Ectodermal cell (in vitro differentiated cells): ENCODE measurements at regions not wholly inside any gene's neighbourhood (a gene's known extent, or its start where the extent isn't known, plus 50 kb on each side); places are given as distances from the start of the nearest gene placed in this dataset.

Experiments used
- H3K27ac ChIP-seq: 2 replicates; pipeline ENCODE4 v1.7.0; 2013; ENCODE audit warnings: mild to moderate bottlenecking, low read depth, low read length; ENCODE audit not compliant: insufficient read depth, poor library complexity, severe bottlenecking
- H3K27me3 ChIP-seq: 2 replicates; pipeline ENCODE4 v1.7.0; 2013; ENCODE audit warnings: mild to moderate bottlenecking, low read length; ENCODE audit not compliant: insufficient read depth, control insufficient read depth, poor library complexity, severe bottlenecking
- H3K36me3 ChIP-seq: one replicate; pipeline ENCODE4 v1.7.0; 2013; ENCODE audit warnings: low read length; ENCODE audit not compliant: control insufficient read depth, insufficient read depth
- H3K4me1 ChIP-seq: one replicate; pipeline ENCODE4 v1.7.0; 2013; ENCODE audit warnings: low read length; ENCODE audit not compliant: control insufficient read depth, insufficient read depth
- H3K4me3 ChIP-seq: 2 replicates; pipeline ENCODE4 v1.7.0; 2013; ENCODE audit warnings: low read depth, low read length, control low read depth; ENCODE audit not compliant: insufficient read depth
- H3K9me3 ChIP-seq: 2 replicates; pipeline ENCODE4 v1.7.0; 2013; ENCODE audit warnings: mild to moderate bottlenecking, low read length, moderate library complexity; ENCODE audit not compliant: control insufficient read depth
- WGBS, 2 experiments: methylation state at CpG; one replicate each; pipeline ENCODE4 v1.1.7; 2013; ENCODE audit warnings: missing lambda C conversion rate in 2 of 2; 5-methylcytosine and 5-hydroxymethylcytosine counted together

- Histone ChIP-seq H3K4me1 (no peaks in the 10 kb centered on the region), H3K27me3 (no peaks in the 10 kb centered on the region), H3K36me3 (no peaks in the 10 kb centered on the region), H3K27ac (no peak overlapping the region), H3K9me3 (no peaks in the 10 kb centered on the region), H3K4me3 (no peak overlapping the region)
- WGBS, 2 experiments, result 93 to 94% methylated on average over 7 of the region's 7 CpGs
Measured at GRCh38 chr2:12642332-12642731, 74.4 kb upstream of the TRIB2 start.

GRCh38 chr2:12642859-12643258 is 73.9 kb upstream of the TRIB2 start:
- Histone ChIP-seq H3K4me1 (no peaks in the 10 kb centered on the region), H3K27me3 (no peaks in the 10 kb centered on the region), H3K4me3 (no peak overlapping the region), H3K9me3 (no peaks in the 10 kb centered on the region), H3K36me3 (no peaks in the 10 kb centered on the region), H3K27ac (no peak overlapping the region)
- WGBS, 2 experiments, result 89 to 91% methylated on average over 5 of the region's 5 CpGs

DNA sequence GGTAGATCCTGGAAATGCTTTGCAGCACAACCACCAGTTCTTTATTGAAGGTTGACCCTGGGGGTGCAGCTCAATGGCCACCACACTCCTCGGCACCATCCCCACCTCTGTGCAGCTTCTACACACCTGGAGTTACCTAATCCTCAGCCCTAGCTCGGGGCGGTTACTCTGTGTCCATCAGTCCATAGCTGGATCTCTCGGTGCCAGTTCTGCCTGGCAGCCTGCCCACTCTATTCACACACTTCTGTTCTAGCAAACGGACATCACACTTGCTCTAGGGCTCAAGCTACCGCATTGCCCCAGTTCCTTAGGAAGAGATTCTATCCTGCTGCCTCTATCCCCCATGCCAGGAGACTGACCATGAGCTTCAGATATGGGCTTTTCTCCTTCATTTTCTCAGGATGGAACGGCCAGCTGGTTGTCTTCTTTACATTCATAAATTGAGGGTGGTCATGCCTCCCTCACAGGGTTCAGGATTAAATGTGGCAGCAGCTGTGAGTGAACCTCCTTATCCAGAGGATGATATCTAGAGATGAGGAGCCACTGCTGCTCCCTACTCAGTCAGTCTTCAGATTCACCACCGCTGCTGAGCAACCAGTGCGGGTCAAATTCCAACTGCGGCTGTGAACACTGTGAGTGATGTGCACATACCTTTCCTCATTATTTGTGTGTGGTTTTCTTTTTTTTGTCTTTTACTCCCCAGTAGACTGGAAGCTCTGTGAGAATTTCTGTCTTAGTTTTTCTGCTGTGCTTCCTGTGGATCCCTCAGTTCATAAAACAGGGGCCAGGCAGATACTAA is 66.9 kb upstream of the TRIB2 start:
- H3K36me3 ChIP-seq, result no peaks in the 10 kb centered on the region
- H3K27me3 ChIP-seq, result no peaks in the 10 kb centered on the region
- 83% methylated on average over 10 of the region's 10 CpGs for WGBS, 2 experiments
- H3K9me3 ChIP-seq, result no peaks in the 10 kb centered on the region
- H3K27ac ChIP-seq, result no peak overlapping the region
- no peaks in the 10 kb centered on the region for H3K4me1 ChIP-seq
- H3K4me3 ChIP-seq, result no peak overlapping the region

- Histone ChIP-seq H3K9me3 (no peaks in the 10 kb centered on the region), H3K36me3 (no peaks in the 10 kb centered on the region), H3K4me1 (no peaks in the 10 kb centered on the region), H3K4me3 (no peak overlapping the region), H3K27me3 (no peaks in the 10 kb centered on the region), H3K27ac (no peak overlapping the region)
- 86 to 87% methylated on average over 8 of the region's 8 CpGs for WGBS, 2 experiments
Measured at GRCh38 chr2:12651641-12652040, 65.1 kb upstream of the TRIB2 start.

DNA sequence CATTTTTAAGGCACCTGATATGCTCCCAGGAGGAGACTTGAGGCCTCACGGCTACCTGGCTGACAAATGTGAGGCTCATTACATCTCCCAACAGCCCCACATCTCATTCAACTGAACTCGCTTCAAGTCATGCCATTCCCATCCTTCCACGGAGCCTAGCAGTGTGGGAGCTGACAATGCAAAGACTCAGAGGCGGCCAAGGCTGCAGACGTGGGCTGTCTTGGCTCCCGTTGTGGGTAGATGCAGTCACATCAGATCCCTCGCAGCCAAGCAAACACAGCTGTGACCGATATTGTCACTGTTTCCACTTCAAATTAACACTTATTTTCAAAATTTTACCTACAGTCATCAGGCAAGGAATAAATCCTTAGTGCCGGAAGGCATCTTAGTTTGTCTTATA is 64.0 kb upstream of the TRIB2 start:
- H3K27me3 ChIP-seq, result no peaks in the 10 kb centered on the region
- H3K4me3 ChIP-seq, result no peak overlapping the region
- no peaks in the 10 kb centered on the region for H3K4me1 ChIP-seq
- 91 to 94% methylated on average over 9 of the region's 9 CpGs for WGBS, 2 experiments
- no peak overlapping the region for H3K27ac ChIP-seq
- H3K9me3 ChIP-seq, result no peaks in the 10 kb centered on the region
- no peaks in the 10 kb centered on the region for H3K36me3 ChIP-seq

DNA sequence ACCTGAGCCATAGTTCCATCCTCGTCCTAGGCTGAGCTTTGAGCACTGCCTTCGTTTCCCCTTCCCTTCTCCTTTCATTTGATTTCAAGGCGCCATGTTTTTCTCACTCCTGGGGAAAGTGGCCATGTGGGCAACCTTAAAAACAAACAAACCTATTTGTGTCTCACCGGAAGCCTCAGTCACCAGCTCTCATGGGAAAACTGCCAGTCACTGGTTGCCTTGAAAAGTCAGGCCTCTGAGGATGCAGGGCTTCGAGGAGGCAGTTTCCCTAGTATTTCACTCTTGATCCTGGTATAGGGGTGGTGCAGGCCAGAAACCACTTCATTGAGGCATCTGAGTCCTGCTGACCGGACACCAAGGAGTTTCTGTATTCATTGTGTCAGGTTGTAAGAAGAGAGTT is 59.2 kb upstream of the TRIB2 start:
- Histone ChIP-seq H3K36me3 (no peaks in the 10 kb centered on the region), H3K9me3 (no peaks in the 10 kb centered on the region), H3K27me3 (no peaks in the 10 kb centered on the region), H3K4me1 (no peaks in the 10 kb centered on the region), H3K4me3 (no peak overlapping the region), H3K27ac (no peak overlapping the region)
- WGBS, 2 experiments, result 94 to 95% methylated on average over 6 of the region's 6 CpGs

DNA sequence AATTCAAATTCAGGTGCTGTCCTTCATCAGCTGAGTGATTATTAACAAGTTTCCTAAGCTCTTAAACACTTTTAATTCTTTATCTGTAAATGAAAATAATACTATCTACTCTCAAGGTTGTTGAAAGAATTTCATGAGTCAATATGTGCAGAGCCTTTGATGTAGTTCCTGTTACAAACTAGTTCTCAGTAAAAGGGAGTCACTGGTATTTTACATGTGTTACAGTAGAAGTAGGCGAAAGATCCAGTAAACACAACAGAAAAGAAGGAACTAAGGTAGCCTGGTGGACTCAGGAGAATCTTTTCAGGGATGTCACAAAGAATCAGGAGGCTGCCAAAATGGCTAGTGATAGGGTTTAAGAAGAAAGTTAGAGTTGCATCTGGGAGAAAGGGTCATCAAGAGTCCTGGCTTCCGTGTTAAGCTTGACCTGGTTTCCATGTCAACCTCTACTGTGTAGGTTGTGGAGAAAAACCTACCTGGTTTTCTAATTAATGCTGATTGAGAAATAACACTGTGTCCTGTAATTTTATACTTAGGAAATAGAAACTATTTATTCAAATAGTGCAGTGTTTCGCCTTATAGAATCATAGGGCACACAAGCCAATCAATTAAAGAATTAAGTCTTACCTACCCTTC is 58.3 kb upstream of the TRIB2 start:
- H3K4me1 ChIP-seq, result no peaks in the 10 kb centered on the region
- no peak overlapping the region for H3K4me3 ChIP-seq
- no peaks in the 10 kb centered on the region for H3K27me3 ChIP-seq
- H3K36me3 ChIP-seq, result no peaks in the 10 kb centered on the region
- no peak overlapping the region for H3K27ac ChIP-seq
- H3K9me3 ChIP-seq, result no peaks in the 10 kb centered on the region
- 96 to 97% methylated on average over 3 of the region's 3 CpGs for WGBS, 2 experiments

- H3K4me3 ChIP-seq, result no peak overlapping the region
- H3K27ac ChIP-seq, result no peak overlapping the region
- H3K9me3 ChIP-seq, result no peaks in the 10 kb centered on the region
- no peaks in the 10 kb centered on the region for H3K27me3 ChIP-seq
- WGBS, 2 experiments, result 100% methylated on average over 1 of the region's 1 CpG
- no peaks in the 10 kb centered on the region for H3K4me1 ChIP-seq
- H3K36me3 ChIP-seq, result no peaks in the 10 kb centered on the region
Measured at GRCh38 chr2:12661489-12661888, 55.2 kb upstream of the TRIB2 start.

- Histone ChIP-seq H3K27ac (no peak overlapping the region), H3K9me3 (no peaks in the 10 kb centered on the region), H3K36me3 (no peaks in the 10 kb centered on the region), H3K27me3 (no peaks in the 10 kb centered on the region), H3K4me3 (no peak overlapping the region), H3K4me1 (no peaks in the 10 kb centered on the region)
- WGBS, 2 experiments, result 94 to 96% methylated on average over 11 of the region's 11 CpGs
Measured at GRCh38 chr2:12663306-12664037, 53.3 kb upstream of the TRIB2 start.

- no peaks in the 10 kb centered on the region for H3K4me1 ChIP-seq
- H3K36me3 ChIP-seq, result no peaks in the 10 kb centered on the region
- no peaks in the 10 kb centered on the region for H3K27me3 ChIP-seq
- H3K27ac ChIP-seq, result no peak overlapping the region
- H3K4me3 ChIP-seq, result no peak overlapping the region
- no peaks in the 10 kb centered on the region for H3K9me3 ChIP-seq
Measured at GRCh38 chr2:12665334-12665733, 51.4 kb upstream of the TRIB2 start.
